H1 (cell line): ENCODE measurements at regions not wholly inside any gene's neighbourhood (a gene's known extent, or its start where the extent isn't known, plus 50 kb on each side); places are given as distances from the start of the nearest gene placed in this dataset.

Experiments used
- CTCF ChIA-PET: fragments of 300-600 bp; sonication (Branson Sonifier 250); formaldehyde crosslinking; loops from one replicate; lab custom pipeline; 2021; ENCODE audit not compliant: partially characterized antibody; lab: Charles Lee
- POLR2A ChIA-PET: fragments of 300-600 bp; sonication (Branson Sonifier 250); formaldehyde crosslinking; loops from one replicate; lab custom pipeline; 2021; ENCODE audit warnings: inconsistent platforms; ENCODE audit not compliant: partially characterized antibody; lab: Charles Lee
- DNase-seq, 2 experiments: peaks; one replicate each; pipeline versions ENCODE4 v3.0.0 to v3.0.0-alpha.2; 2010 to 2022; ENCODE audit warnings: low spot score in 2 of 2, low read depth in 1 of 2, mixed read lengths in 1 of 2
- FAIRE-seq: peaks from 2 replicates; lab custom pipeline; 2011; peaks lifted over from hg19 to GRCh38; lab: Jason Lieb, UNC
- H2AFZ ChIP-seq: 2 replicates; pipeline ENCODE4 v1.8.1; 2012; ENCODE audit warnings: low read length, inconsistent platforms
- H2AK5ac ChIP-seq: 2 replicates; pipeline ENCODE4 v1.6.1; 2013; ENCODE audit warnings: low read depth, low read length
- H2BK120ac ChIP-seq: replicated peaks from 2 replicates; pipeline ENCODE3; 2013; ENCODE audit warnings: low read depth, low read length, inconsistent platforms
- H2BK12ac ChIP-seq: 2 replicates; pipeline ENCODE4 v1.6.1; 2013; ENCODE audit warnings: low read depth, low read length
- H2BK15ac ChIP-seq: 2 replicates; pipeline ENCODE4 v1.6.1; 2013; ENCODE audit warnings: low read length
- H2BK20ac ChIP-seq: 2 replicates; pipeline ENCODE4 v1.6.1; 2013; ENCODE audit warnings: low read length
- H2BK5ac ChIP-seq: 2 replicates; pipeline ENCODE4 v1.6.1; 2013; ENCODE audit warnings: low read depth, low read length
- H3K14ac ChIP-seq: 2 replicates; pipeline ENCODE4 v1.6.1; 2013; ENCODE audit warnings: inconsistent platforms; ENCODE audit not compliant: insufficient read length
- H3K18ac ChIP-seq: 2 replicates; pipeline ENCODE4 v1.6.1; 2013; ENCODE audit warnings: low read length; ENCODE audit errors: extremely low read depth
- H3K23ac ChIP-seq: 2 replicates; pipeline ENCODE4 v1.6.1; 2013; ENCODE audit warnings: inconsistent platforms; ENCODE audit not compliant: insufficient read length
- H3K23me2 ChIP-seq: 2 replicates; pipeline ENCODE4 v1.6.1; 2013; ENCODE audit warnings: low read depth, low read length
- H3K27ac ChIP-seq: 2 replicates; pipeline ENCODE4 v1.6.1; 2011; ENCODE audit warnings: low read depth, low read length, inconsistent platforms
- H3K27me3 ChIP-seq, 4 experiments: replicated peaks in 1 of 4; 1 replicate in 1 of 4; 2 replicates in 3 of 4; pipeline versions ENCODE4 v1.6.1 to v1.8.1; 2011 to 2013; ENCODE audit warnings: low read length in 3 of 4, mild to moderate bottlenecking in 3 of 4, inconsistent platforms in 2 of 4, mixed read lengths in 2 of 4, moderate library complexity in 1 of 4; ENCODE audit not compliant: control insufficient read depth in 3 of 4, insufficient read depth in 3 of 4; ENCODE audit errors: extremely low read depth in 1 of 4
- H3K36me3 ChIP-seq, 4 experiments: 2 replicates each; pipeline versions ENCODE4 v1.6.1 to v1.8.1; 2011 to 2013; ENCODE audit warnings: mild to moderate bottlenecking in 4 of 4, low read length in 3 of 4, moderate library complexity in 2 of 4, control low read depth in 1 of 4, inconsistent platforms in 1 of 4; ENCODE audit not compliant: insufficient read depth in 4 of 4, control insufficient read depth in 2 of 4
- H3K4ac ChIP-seq: replicated peaks from 2 replicates; pipeline ENCODE3; 2013; ENCODE audit warnings: low read length, low read depth, mixed read lengths, inconsistent platforms; ENCODE audit not compliant: insufficient read length
- H3K4me1 ChIP-seq, 4 experiments: replicated peaks in 1 of 4; 1 replicate in 1 of 4; 2 replicates in 3 of 4; pipeline versions ENCODE4 v1.6.1 to v1.8.1; 2011 to 2013; ENCODE audit warnings: low read length in 3 of 4, inconsistent platforms in 2 of 4, mixed read lengths in 1 of 4; ENCODE audit not compliant: insufficient read depth in 4 of 4, control insufficient read depth in 3 of 4
- H3K4me2 ChIP-seq, 2 experiments: 2 replicates each; pipeline versions ENCODE4 v1.6.1 to v1.8.1; 2011 to 2013; ENCODE audit warnings: low read depth in 2 of 2, low read length in 2 of 2, control low read depth in 1 of 2, inconsistent platforms in 1 of 2, mild to moderate bottlenecking in 1 of 2; ENCODE audit not compliant: insufficient read depth in 1 of 2
- H3K4me3 ChIP-seq, 4 experiments: fragments of 200-600, 300-600 bp in 1 of 4; sonication (generic), shearing (Covaris generic), sonication (Bioruptor Twin) in 1 of 4; 2 replicates each; pipeline versions ENCODE4 v1.5.1 to v1.8.1; 2011 to 2016; ENCODE audit warnings: low read length in 4 of 4, low read depth in 3 of 4, control low read depth in 2 of 4, inconsistent platforms in 2 of 4, mild to moderate bottlenecking in 2 of 4, mixed read lengths in 1 of 4, moderate library complexity in 1 of 4; ENCODE audit not compliant: insufficient read depth in 2 of 4; ENCODE audit errors: extremely low read depth in 1 of 4
- H3K56ac ChIP-seq: replicated peaks from 2 replicates; pipeline ENCODE3; 2013; ENCODE audit warnings: low read depth, mild to moderate bottlenecking, mixed read lengths, low read length, inconsistent platforms; ENCODE audit not compliant: insufficient read length
- H3K79me1 ChIP-seq: 2 replicates; pipeline ENCODE4 v1.6.1; 2013; ENCODE audit warnings: low read depth, low read length, control low read depth
- H3K79me2 ChIP-seq, 2 experiments: 2 replicates each; pipeline versions ENCODE4 v1.6.1 to v1.8.1; 2012 to 2013; ENCODE audit warnings: low read length in 2 of 2, mild to moderate bottlenecking in 2 of 2, inconsistent platforms in 1 of 2; ENCODE audit not compliant: insufficient read depth in 2 of 2, control insufficient read depth in 1 of 2
- H3K9ac ChIP-seq, 4 experiments: replicated peaks in 1 of 4; 1 replicate in 1 of 4; 2 replicates in 3 of 4; pipeline versions ENCODE4 v1.6.1 to v1.8.1; 2011 to 2013; ENCODE audit warnings: low read depth in 3 of 4, low read length in 3 of 4, control low read depth in 2 of 4, mild to moderate bottlenecking in 2 of 4, moderate library complexity in 2 of 4, inconsistent platforms in 1 of 4; ENCODE audit errors: extremely low read depth in 1 of 4
- H3K9me3 ChIP-seq, 2 experiments: 2 replicates each; pipeline versions ENCODE4 v1.6.1 to v1.8.1; 2012 to 2013; ENCODE audit warnings: mild to moderate bottlenecking in 2 of 2, moderate library complexity in 2 of 2, control low read depth in 1 of 2, inconsistent platforms in 1 of 2, low read depth in 1 of 2, low read length in 1 of 2, mixed read lengths in 1 of 2; ENCODE audit not compliant: insufficient read depth in 2 of 2
- H4K20me1 ChIP-seq, 2 experiments: replicated peaks in 1 of 2; 2 replicates each; pipeline versions ENCODE3 to v1.8.1; 2011 to 2013; ENCODE audit warnings: inconsistent platforms in 2 of 2, low read length in 2 of 2, mild to moderate bottlenecking in 1 of 2; ENCODE audit not compliant: insufficient read depth in 2 of 2, control insufficient read depth in 1 of 2
- H4K5ac ChIP-seq: 2 replicates; pipeline ENCODE4 v1.6.1; 2013; ENCODE audit warnings: low read length, low read depth, mixed read lengths, inconsistent platforms; ENCODE audit not compliant: insufficient read length
- H4K8ac ChIP-seq: 2 replicates; pipeline ENCODE4 v1.8.0; 2013; ENCODE audit warnings: mild to moderate bottlenecking, moderate library complexity, low read length, inconsistent platforms; ENCODE audit not compliant: insufficient read depth; ENCODE audit errors: extremely low read depth
- H4K91ac ChIP-seq: replicated peaks from 2 replicates; pipeline ENCODE3; 2013; ENCODE audit warnings: low read length, mixed read lengths, inconsistent platforms; ENCODE audit not compliant: insufficient read length
- ASH2L ChIP-seq: fragments of 200-600, 300-600 bp; sonication (generic); IDR thresholded peaks from one replicate; pipeline ENCODE4 v1.7.1; 2017; ENCODE audit warnings: low read length
- BCL11A ChIP-seq, 2 experiments: IDR thresholded peaks; one replicate each; pipeline ENCODE4 v1.6.1; 2011; ENCODE audit warnings: low read depth in 2 of 2, low read length in 2 of 2, mild to moderate bottlenecking in 2 of 2
- CREB1 ChIP-seq: IDR thresholded peaks from 2 replicates; pipeline ENCODE4 v1.6.1; 2012; ENCODE audit warnings: inconsistent platforms
- EP300 ChIP-seq, 2 experiments: IDR thresholded peaks; 1 replicate in 1 of 2; 2 replicates in 1 of 2; pipeline ENCODE4 v1.6.1; 2011 to 2012; ENCODE audit warnings: low read depth in 2 of 2, low read length in 2 of 2, mild to moderate bottlenecking in 2 of 2, borderline replicate concordance in 1 of 2, inconsistent platforms in 1 of 2, moderate library complexity in 1 of 2
- GTF2F1 ChIP-seq: IDR thresholded peaks from 2 replicates; pipeline ENCODE4 v1.6.1; 2012; ENCODE audit warnings: low read depth, low read length, improper control_type of control experiment, borderline replicate concordance
- JUN ChIP-seq: IDR thresholded peaks from 2 replicates; pipeline ENCODE4 v1.6.1; 2011; ENCODE audit warnings: low read depth, mild to moderate bottlenecking, improper control_type of control experiment, low read length
- JUND ChIP-seq: IDR thresholded peaks from 2 replicates; pipeline ENCODE4 v1.6.1; 2011; ENCODE audit warnings: mild to moderate bottlenecking, improper control_type of control experiment, low read length
- KDM4A ChIP-seq: IDR thresholded peaks from one replicate; pipeline ENCODE4 v1.7.1; 2012; ENCODE audit warnings: low read depth, mild to moderate bottlenecking, moderate library complexity, low read length, inconsistent platforms; ENCODE audit not compliant: severe bottlenecking
- MAX ChIP-seq: IDR thresholded peaks from 2 replicates; pipeline ENCODE4 v1.6.1; 2012; ENCODE audit warnings: inconsistent platforms
- NRF1 ChIP-seq: IDR thresholded peaks from 2 replicates; pipeline ENCODE4 v1.6.1; 2011; ENCODE audit warnings: mild to moderate bottlenecking, low read depth, low read length, improper control_type of control experiment
- SIRT6 ChIP-seq: IDR thresholded peaks from one replicate; pipeline ENCODE4 v1.7.1; 2012; ENCODE audit warnings: low read length, inconsistent platforms
- USF2 ChIP-seq: IDR thresholded peaks from 2 replicates; pipeline ENCODE4 v1.6.1; 2011; ENCODE audit warnings: low read length, improper control_type of control experiment
- YY1 ChIP-seq: IDR thresholded peaks from 2 replicates; pipeline ENCODE4 v1.6.1; 2011; ENCODE audit warnings: low read depth, mild to moderate bottlenecking, low read length
- WGBS, 2 experiments: shearing (Covaris generic) in 1 of 2; methylation state at CpG; one replicate each; pipeline versions ENCODE4 v1.1.6 to v1.1.7; 2013 to 2015; ENCODE audit warnings: low lambda C conversion rate in 2 of 2, mixed read lengths in 2 of 2, inconsistent platforms in 1 of 2, low coverage in 1 of 2, missing lambda C conversion rate in 1 of 2; ENCODE audit not compliant: insufficient replicate concordance in 2 of 2, insufficient coverage in 1 of 2, insufficient read length in 1 of 2; ENCODE audit errors: extremely low coverage in 1 of 2, missing lambda C conversion rate in 1 of 2; 5-methylcytosine and 5-hydroxymethylcytosine counted together

GRCh38 chr1:30197639-30198450 lies 525.5 kb downstream of the MATN1 start:
- no peaks in the 10 kb centered on the region for H3K36me3 ChIP-seq
- no peak overlapping the region for H3K14ac ChIP-seq
- FAIRE-seq, result no peak
- WGBS, 2 experiments, result 84% methylated on average over 3 of the region's 4 CpGs; no CpG with 5 or more reads in 1 of the 2 experiments
- H3K18ac ChIP-seq, result no peak overlapping the region
- H3K9ac ChIP-seq, result no peak overlapping the region
- H3K4me3 ChIP-seq, result no peak overlapping the region
- no peak overlapping the region for H4K8ac ChIP-seq
- CTCF ChIA-PET, result no interaction called here
- no peak overlapping the region for H2AFZ ChIP-seq
- H3K56ac ChIP-seq, result no peak overlapping the region
- no peak overlapping the region for H3K27ac ChIP-seq
- H3K4me2 ChIP-seq, result no peak overlapping the region
- H2BK5ac ChIP-seq, result no peak overlapping the region
- no peak for DNase-seq
- no peak overlapping the region for H3K4ac ChIP-seq
- H3K23ac ChIP-seq, result no peak overlapping the region
- no peak overlapping the region for H2BK12ac ChIP-seq
- peaks cover 0 to 10% of the 10 kb centered on the region in 2 experiments; a peak in 2 of 4 replicates for H3K9me3 ChIP-seq
- no peaks in the 10 kb centered on the region for H3K4me1 ChIP-seq
- POLR2A ChIA-PET, result interaction anchor here (0.6 kb wide), 1 partner anchor 372 kb away, joined by 3 read pairs; no protein-coding TSS in a partner anchor
- H3K79me2 ChIP-seq, result no peaks in the 10 kb centered on the region
- no peak overlapping the region for H2BK120ac ChIP-seq
- H4K20me1 ChIP-seq, result no peaks in the 10 kb centered on the region
- no peak overlapping the region for H4K5ac ChIP-seq
- H3K79me1 ChIP-seq, result no peaks in the 10 kb centered on the region
- H2AK5ac ChIP-seq, result no peak overlapping the region
- H2BK15ac ChIP-seq, result no peak overlapping the region
- no peak overlapping the region for H2BK20ac ChIP-seq
- no peaks in the 10 kb centered on the region for H3K27me3 ChIP-seq
- no peaks in the 10 kb centered on the region for H3K23me2 ChIP-seq
- H4K91ac ChIP-seq, result no peak overlapping the region
- TF ChIP-seq JUND (no peak), YY1 (no peak), ASH2L (no peak), EP300 (IDR thresholded peaks at IDR 0.05; ENCODE audit: borderline replicate concordance in 1 of 2, low read depth in 2 of 2, low read length in 2 of 2) (no peak), USF2 (no peak), KDM4A (no peak), SIRT6 (no peak), CREB1 (no peak), MAX (no peak), GTF2F1 (no peak), JUN (no peak), NRF1 (no peak), BCL11A (IDR thresholded peaks at IDR 0.05; ENCODE audit: low read depth in 2 of 2, low read length in 2 of 2) (no peak)
